Pancreas (tissue), 10 donors: ENCODE measurements at regions not wholly inside any gene's neighbourhood (a gene's known extent, or its start where the extent isn't known, plus 50 kb on each side); places are given as distances from the start of the nearest gene placed in this dataset.

Experiments
- ATAC-seq, 4 donors: fragments of 200-7000 bp; cut with Tn5 transposase; one replicate each; pipeline versions ENCODE4 v1.8.0 to v1.9.1; 2020; ENCODE audit warnings: mild to moderate bottlenecking in 4 of 4, moderate library complexity in 4 of 4
- DNase-seq, 6 donors: peaks; one replicate each; pipeline ENCODE4 v3.0.0-alpha.2; 2020
- FAIRE-seq: peaks from 2 replicates; lab custom pipeline; 2012; peaks lifted over from hg19 to GRCh38; lab: Jason Lieb, UNC
- H3K27ac ChIP-seq, 4 donors: fragments of 200-600 bp; sonication (generic); 1 replicate in 3 of 4; 2 replicates in 1 of 4; pipeline versions ENCODE4 v1.5.0 to v1.8.0; 2020
- H3K27me3 ChIP-seq, 4 donors: fragments of 200-600 bp; one replicate each; pipeline ENCODE4 v1.8.0; 2021
- H3K36me3 ChIP-seq, 3 donors: fragments of 200-600 bp; sonication (generic) in 1 of 3; one replicate each; pipeline versions ENCODE4 v1.5.0 to v1.8.0; 2020 to 2021
- H3K4me1 ChIP-seq, 3 donors: fragments of 200-600 bp; one replicate each; pipeline ENCODE4 v1.8.0; 2021
- H3K4me3 ChIP-seq, 4 donors: fragments of 200-600 bp; sonication (generic) in 2 of 4; one replicate each; pipeline versions ENCODE4 v1.5.0 to v1.8.0; 2020 to 2021
- H3K9me3 ChIP-seq, 4 donors: fragments of 200-600 bp; one replicate each; pipeline ENCODE4 v1.8.0; 2021
- CTCF ChIP-seq, 4 donors: fragments of 200-600 bp; sonication (generic) in 3 of 4; IDR thresholded peaks; one replicate each; pipeline versions ENCODE4 v1.5.0 to v1.8.0; 2021; ENCODE audit warnings: antibody characterized with exemption in 4 of 4
- WGBS, 2 donors: extraction: QIAGEN DNeasy Blood & Tissue Kit; methylation state at CpG; one replicate each; pipeline ENCODE4 v1.1.7; 2013; 5-methylcytosine and 5-hydroxymethylcytosine counted together
- intact Hi-C, 3 donors: fragments of 100-400 bp; cut with DNase I; formaldehyde crosslinking; loops; one replicate each; pipeline versions ENCODE4 v1.11.1 to v1.14.2; 2022
- donor health status: healthy with polysubstance abuse.
- donor health status: DM: no; HTN: no; CAD: no; lungs with moderate emphysema.
- donor health status: DM: no; HTN: no; CAD: no.
- donor health status: control.
- donor health status: control.
- donor health status: Bipolar disorder and iron deficiency.
- donor health status: DM: yes; HTN: yes; CAD: no.
- donor health status: DM: no; HTN: no; CAD: no.
- donor health status: DM: no; HTN: no; CAD: no.
- donor health status: DM: yes; HTN: yes; CAD: no.

DNA sequence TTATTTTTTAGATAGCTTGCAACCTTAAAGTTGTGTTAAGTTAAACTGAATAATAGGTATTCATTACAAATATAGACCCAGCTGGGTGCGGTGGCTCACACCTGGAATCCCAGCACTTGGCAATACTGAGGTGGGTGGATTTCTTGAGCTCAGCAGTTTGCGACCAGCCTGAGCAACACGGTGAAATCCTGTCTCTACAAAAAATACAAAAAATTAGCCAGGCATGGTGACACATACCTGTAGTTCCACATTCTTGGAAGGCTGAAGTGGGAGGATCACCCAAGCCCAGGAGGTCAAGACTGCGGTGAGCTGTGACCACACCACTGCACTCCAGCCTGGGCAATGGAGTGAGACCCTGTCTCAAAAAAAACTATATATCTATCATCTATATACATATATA, 386.5 kb downstream of the PCDH17 start:
- DNase-seq (no peak), FAIRE-seq (no peak), ATAC-seq (no peak)
- H3K27ac ChIP-seq, result no peak overlapping the region
- H3K36me3 ChIP-seq, result no peaks in the 10 kb centered on the region
- WGBS, 2 donors, result 85 to 92% methylated on average over 4 of the region's 4 CpGs
- H3K27me3 ChIP-seq, result no peaks in the 10 kb centered on the region
- intact Hi-C loops, result no loop called here
- no peaks in the 10 kb centered on the region for H3K9me3 ChIP-seq
- H3K4me3 ChIP-seq, result no peak overlapping the region
- TF ChIP-seq CTCF (IDR thresholded peaks at IDR 0.05), result no peak
- H3K4me1 ChIP-seq, result no peaks in the 10 kb centered on the region

- intact Hi-C loops, result no loop called here
- Histone ChIP-seq H3K9me3 (no peaks in the 10 kb centered on the region), H3K36me3 (no peaks in the 10 kb centered on the region), H3K4me1 (no peaks in the 10 kb centered on the region), H3K27ac (no peak overlapping the region), H3K27me3 (no peaks in the 10 kb centered on the region), H3K4me3 (no peak overlapping the region)
- FAIRE-seq, result no peak
- no peak for DNase-seq
- no peak for TF ChIP-seq CTCF (IDR thresholded peaks at IDR 0.05)
- WGBS, 2 donors, result 62 to 85% methylated on average over 1 of the region's 1 CpG
- no peak for ATAC-seq
Observed at GRCh38 chr13:58018865-58019264, 387.3 kb downstream of the PCDH17 start.

- Histone ChIP-seq H3K4me1 (no peaks in the 10 kb centered on the region), H3K36me3 (no peaks in the 10 kb centered on the region), H3K9me3 (no peaks in the 10 kb centered on the region), H3K4me3 (no peak overlapping the region), H3K27me3 (no peaks in the 10 kb centered on the region), H3K27ac (no peak overlapping the region)
- no peak for TF ChIP-seq CTCF (IDR thresholded peaks at IDR 0.05)
- FAIRE-seq (no peak), DNase-seq (no peak), ATAC-seq (no peak)
- WGBS, 2 donors, result 80 to 93% methylated on average over 7 of the region's 7 CpGs
- intact Hi-C loops, result no loop called here
Observed at GRCh38 chr13:58024103-58024502, 392.6 kb downstream of the PCDH17 start.

DNA sequence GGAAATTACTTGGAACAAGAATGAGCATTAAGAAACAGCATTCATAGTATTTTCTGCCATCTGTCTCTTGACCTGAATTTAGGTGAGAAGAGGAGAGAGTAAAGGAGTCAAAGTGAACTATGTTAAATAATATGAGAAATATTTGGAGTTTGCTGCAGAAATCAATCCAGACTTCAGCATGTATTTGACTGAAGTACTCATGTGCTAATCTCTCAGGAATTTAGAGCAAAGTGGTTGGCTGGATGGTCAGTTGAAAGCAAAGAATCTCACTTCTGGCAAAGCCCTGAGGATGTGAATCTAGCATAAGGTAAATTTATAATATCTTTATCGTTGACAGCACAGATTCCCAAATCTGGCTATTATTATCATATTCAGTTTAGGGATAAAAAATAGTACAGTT, 394.3 kb downstream of the PCDH17 start:
- FAIRE-seq (no peak), DNase-seq (no peak), ATAC-seq (no peak)
- H3K27ac ChIP-seq, result no peak overlapping the region
- TF ChIP-seq CTCF (IDR thresholded peaks at IDR 0.05), result no peak
- no peaks in the 10 kb centered on the region for H3K9me3 ChIP-seq
- WGBS, 2 donors, result 16 to 26% methylated on average over 1 of the region's 1 CpG
- H3K36me3 ChIP-seq, result no peaks in the 10 kb centered on the region
- intact Hi-C loops, result no loop called here
- H3K4me3 ChIP-seq, result no peak overlapping the region
- H3K4me1 ChIP-seq, result no peaks in the 10 kb centered on the region
- H3K27me3 ChIP-seq, result no peaks in the 10 kb centered on the region

DNA sequence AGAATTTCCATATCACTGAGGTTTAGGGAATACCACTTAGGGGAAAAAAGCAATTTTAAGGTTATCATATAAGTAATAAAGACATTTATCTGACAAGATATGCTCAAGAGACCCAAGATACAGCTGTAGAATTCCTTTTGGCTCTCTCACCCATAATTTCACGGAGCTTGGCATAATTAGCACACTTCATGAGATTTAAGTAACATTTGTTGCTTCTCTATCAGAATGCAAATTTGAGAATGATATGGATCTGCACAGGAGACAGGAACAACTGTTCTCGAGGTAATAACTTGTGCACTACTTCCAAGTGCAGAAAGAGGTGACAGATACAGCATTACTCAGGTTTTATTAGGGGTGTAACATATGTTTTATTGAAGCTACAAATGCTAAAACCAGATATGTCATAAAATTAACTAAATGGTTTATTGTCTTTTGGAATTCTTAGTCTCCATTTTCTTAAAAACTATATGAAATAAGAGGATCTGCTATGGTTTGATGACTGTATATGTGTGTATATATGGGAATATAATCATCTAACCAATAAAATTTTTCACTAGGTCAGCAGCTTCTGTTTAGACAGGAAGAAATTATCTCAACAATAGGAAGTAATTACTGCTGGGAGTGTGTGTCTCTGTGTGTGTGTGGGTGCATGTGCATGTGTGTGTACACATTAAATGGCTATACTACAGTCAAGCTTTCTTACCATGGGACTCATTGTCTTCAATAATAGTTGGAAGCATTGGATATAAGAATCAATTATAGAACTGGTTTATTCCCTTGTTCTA, 401.3 kb downstream of the PCDH17 start:
- WGBS, 2 donors, result 38 to 44% methylated on average over 2 of the region's 2 CpGs
- no peaks in the 10 kb centered on the region for H3K4me1 ChIP-seq
- H3K9me3 ChIP-seq, result no peaks in the 10 kb centered on the region
- DNase-seq, result no peak
- intact Hi-C loops, result no loop called here
- H3K27ac ChIP-seq, result no peak overlapping the region
- no peak for TF ChIP-seq CTCF (IDR thresholded peaks at IDR 0.05)
- H3K36me3 ChIP-seq, result no peaks in the 10 kb centered on the region
- H3K4me3 ChIP-seq, result no peak overlapping the region
- ATAC-seq, result no peak
- H3K27me3 ChIP-seq, result no peaks in the 10 kb centered on the region
- FAIRE-seq, result no peak
